Thoracic aorta (tissue), 2 donors: ENCODE measurements at regions not wholly inside any gene's neighbourhood (a gene's known extent, or its start where the extent isn't known, plus 50 kb on each side); places are given as distances from the start of the nearest gene placed in this dataset.

ENCODE experiments used
- ATAC-seq: fragments of 150-250 bp; one replicate; pipeline ENCODE4 v1.8.0; 2017; ENCODE audit warnings: low read depth; ENCODE audit not compliant: insufficient number of reproducible peaks, low FRiP score
- DNase-seq: peaks from one replicate; pipeline ENCODE4 v3.0.0-alpha.2; 2020; ENCODE audit warnings: low spot score
- H3K27ac ChIP-seq, 2 donors: fragments of 200-600 bp; sonication (generic); 1 replicate in 1 of 2; 2 replicates in 1 of 2; pipeline ENCODE4 v1.5.1; 2016; ENCODE audit warnings: mild to moderate bottlenecking in 2 of 2, moderate library complexity in 2 of 2
- H3K27me3 ChIP-seq: fragments of 200-600 bp; sonication (generic); replicated peaks from 2 replicates; pipeline ENCODE4 v1.6.0; 2016; ENCODE audit warnings: mild to moderate bottlenecking; ENCODE audit not compliant: insufficient read depth
- H3K36me3 ChIP-seq: fragments of 200-600 bp; sonication (generic); one replicate; pipeline ENCODE4 v1.5.1; 2016
- H3K4me1 ChIP-seq, 2 donors: fragments of 200-600 bp; sonication (generic); 1 replicate in 1 of 2; 2 replicates in 1 of 2; pipeline versions ENCODE4 v1.5.1 to v1.6.0; 2016; ENCODE audit warnings: low read depth in 2 of 2, mild to moderate bottlenecking in 1 of 2; ENCODE audit not compliant: control insufficient read depth in 1 of 2
- H3K4me3 ChIP-seq: fragments of 200-600 bp; sonication (generic); 2 replicates; pipeline ENCODE4 v1.5.1; 2016; ENCODE audit warnings: mild to moderate bottlenecking
- H3K9me3 ChIP-seq: fragments of 200-600 bp; sonication (generic); 2 replicates; pipeline ENCODE4 v1.5.1; 2016
- TF ChIP-seq, protein P1 (sequence below): fragments of 200-600 bp; sonication (generic); IDR thresholded peaks from one replicate; pipeline ENCODE4 v1.5.1; 2019; ENCODE audit warnings: antibody characterized with exemption

DNA sequence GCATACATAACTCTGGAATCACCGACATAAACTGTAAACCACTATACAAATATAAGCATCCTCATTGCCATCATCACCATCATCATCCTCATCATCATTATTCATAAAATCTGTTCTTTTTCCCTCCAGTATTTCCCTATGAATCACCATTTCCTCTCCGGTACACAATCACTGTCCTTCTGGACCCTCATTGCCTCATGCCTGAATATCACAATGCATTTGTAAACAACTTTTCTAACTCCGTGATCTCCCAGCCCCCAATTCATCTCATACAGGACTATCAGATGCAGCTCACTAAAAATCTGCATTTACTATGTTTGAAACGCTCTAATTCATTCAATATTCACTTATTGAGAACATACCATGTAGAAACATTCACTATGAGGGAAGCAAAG, 339.7 kb downstream of the TBC1D32 start:
- no peaks in the 10 kb centered on the region for H3K36me3 ChIP-seq
- H3K4me3 ChIP-seq, result no peak overlapping the region
- no peaks in the 10 kb centered on the region for H3K4me1 ChIP-seq
- TF ChIP-seq, protein P1, sequence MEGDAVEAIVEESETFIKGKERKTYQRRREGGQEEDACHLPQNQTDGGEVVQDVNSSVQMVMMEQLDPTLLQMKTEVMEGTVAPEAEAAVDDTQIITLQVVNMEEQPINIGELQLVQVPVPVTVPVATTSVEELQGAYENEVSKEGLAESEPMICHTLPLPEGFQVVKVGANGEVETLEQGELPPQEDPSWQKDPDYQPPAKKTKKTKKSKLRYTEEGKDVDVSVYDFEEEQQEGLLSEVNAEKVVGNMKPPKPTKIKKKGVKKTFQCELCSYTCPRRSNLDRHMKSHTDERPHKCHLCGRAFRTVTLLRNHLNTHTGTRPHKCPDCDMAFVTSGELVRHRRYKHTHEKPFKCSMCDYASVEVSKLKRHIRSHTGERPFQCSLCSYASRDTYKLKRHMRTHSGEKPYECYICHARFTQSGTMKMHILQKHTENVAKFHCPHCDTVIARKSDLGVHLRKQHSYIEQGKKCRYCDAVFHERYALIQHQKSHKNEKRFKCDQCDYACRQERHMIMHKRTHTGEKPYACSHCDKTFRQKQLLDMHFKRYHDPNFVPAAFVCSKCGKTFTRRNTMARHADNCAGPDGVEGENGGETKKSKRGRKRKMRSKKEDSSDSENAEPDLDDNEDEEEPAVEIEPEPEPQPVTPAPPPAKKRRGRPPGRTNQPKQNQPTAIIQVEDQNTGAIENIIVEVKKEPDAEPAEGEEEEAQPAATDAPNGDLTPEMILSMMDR, result no peak
- no peak for ATAC-seq
- H3K9me3 ChIP-seq, result no peaks in the 10 kb centered on the region
- no peaks in the 10 kb centered on the region for H3K27me3 ChIP-seq
- no peak overlapping the region for H3K27ac ChIP-seq
- no peak for DNase-seq

DNA sequence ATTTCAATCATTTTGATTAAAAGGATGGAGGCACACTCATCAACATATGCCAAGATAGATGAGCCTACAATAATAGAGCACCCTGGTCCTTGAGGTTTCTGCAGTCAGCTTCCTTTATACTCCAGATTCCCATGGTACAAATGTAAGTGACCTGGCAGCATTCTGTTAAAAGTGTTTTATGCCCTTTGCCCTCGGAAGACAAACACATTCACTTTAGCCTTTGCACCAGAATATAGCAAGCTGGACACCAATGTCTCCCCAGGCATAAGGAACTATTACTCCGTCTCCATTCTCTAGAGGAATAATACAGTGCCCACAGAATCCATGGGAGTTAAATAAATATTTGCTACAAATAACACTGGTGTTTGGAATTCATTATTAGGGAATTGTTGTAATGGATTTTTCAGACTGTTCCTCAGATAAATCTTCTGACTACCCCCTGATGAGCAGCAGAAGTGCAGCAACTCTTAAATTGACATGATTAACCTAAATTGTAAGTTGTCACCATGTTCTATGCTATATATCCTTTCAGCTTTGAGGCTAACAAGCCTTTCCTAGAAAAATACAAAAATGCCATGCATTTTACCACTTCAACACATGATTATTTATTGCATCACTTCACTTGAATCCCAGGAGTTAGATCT, 340.2 kb downstream of the TBC1D32 start:
- no peaks in the 10 kb centered on the region for H3K27me3 ChIP-seq
- no peak for ATAC-seq
- no peak overlapping the region for H3K4me3 ChIP-seq
- no peak overlapping the region for H3K27ac ChIP-seq
- H3K9me3 ChIP-seq, result no peaks in the 10 kb centered on the region
- TF ChIP-seq, protein P1, result no peak
- H3K4me1 ChIP-seq, result no peaks in the 10 kb centered on the region
- DNase-seq, result no peak
- no peaks in the 10 kb centered on the region for H3K36me3 ChIP-seq

DNA sequence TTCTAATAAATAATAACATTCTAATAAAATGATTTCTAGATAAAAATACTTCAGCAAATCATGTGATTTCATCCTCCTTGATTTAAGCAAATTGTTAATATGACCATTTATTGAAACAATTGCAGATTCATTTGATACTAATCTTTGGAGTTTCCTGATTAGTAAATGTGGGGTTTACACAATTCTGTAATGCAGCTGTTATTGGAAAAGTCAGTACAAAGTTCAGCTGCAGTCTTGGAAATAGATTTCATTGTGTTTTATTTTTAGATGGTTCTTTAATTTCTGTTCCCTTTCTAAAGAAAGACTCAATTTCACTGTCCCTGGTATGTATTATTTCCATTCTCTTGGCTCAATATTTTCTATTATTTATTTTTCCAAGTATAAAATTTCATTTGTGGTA, 342.0 kb downstream of the TBC1D32 start:
- H3K27ac ChIP-seq, result no peak overlapping the region
- no peak overlapping the region for H3K4me3 ChIP-seq
- no peak for DNase-seq
- no peaks in the 10 kb centered on the region for H3K4me1 ChIP-seq
- ATAC-seq, result no peak
- H3K9me3 ChIP-seq, result no peaks in the 10 kb centered on the region
- no peaks in the 10 kb centered on the region for H3K36me3 ChIP-seq
- H3K27me3 ChIP-seq, result no peaks in the 10 kb centered on the region
- TF ChIP-seq, protein P1, result no peak

DNA sequence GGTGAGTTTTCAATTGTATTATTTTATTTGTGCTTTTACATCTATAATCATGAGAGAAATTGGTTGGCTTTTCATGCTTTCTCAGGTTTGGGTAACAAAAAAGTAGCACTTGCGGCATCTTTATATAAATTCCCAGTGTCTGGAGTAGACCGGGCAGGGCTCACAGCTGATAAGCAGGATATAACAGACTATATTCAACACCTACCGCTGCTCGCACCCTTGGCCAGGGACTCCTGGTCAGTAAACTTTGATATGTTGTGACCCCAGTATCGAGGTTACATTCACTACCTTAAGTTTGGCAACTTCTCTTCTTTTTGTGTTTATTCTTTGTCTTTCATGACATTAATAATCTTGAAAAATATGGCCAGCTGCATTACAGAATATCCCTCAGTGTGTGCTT, 343.4 kb downstream of the TBC1D32 start:
- Histone ChIP-seq H3K4me1 (no peaks in the 10 kb centered on the region), H3K27me3 (no peaks in the 10 kb centered on the region), H3K9me3 (no peaks in the 10 kb centered on the region), H3K36me3 (no peaks in the 10 kb centered on the region), H3K27ac (no peak overlapping the region), H3K4me3 (no peak overlapping the region)
- TF ChIP-seq, protein P1, result no peak
- ATAC-seq (no peak), DNase-seq (no peak)

DNA sequence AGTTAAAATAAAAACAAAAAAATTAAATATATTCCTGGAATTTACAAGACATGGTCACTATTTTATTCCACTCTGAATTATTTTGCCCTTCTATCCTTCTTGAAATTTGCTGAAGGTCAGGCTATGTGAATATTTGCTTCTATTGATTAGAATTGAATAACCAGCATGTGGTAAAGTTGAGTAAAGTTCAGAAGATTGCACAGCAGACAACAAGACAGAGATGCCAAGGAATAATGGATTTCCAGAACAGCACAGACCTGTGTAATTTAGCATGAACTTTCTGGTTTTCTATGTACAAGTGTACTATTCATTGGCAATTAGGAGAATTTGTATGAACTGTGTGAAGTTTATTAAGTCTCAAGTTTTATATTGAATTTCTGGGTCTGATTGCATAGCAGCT, 352.4 kb downstream of the TBC1D32 start:
- TF ChIP-seq, protein P1, result no peak

More for the DNA sequence above, 352.4 kb downstream of the TBC1D32 start:
- Histone ChIP-seq H3K4me1 (no peaks in the 10 kb centered on the region), H3K36me3 (no peaks in the 10 kb centered on the region), H3K9me3 (no peaks in the 10 kb centered on the region), H3K27ac (no peak overlapping the region), H3K27me3 (no peaks in the 10 kb centered on the region), H3K4me3 (no peak overlapping the region)
- DNase-seq (no peak), ATAC-seq (no peak)
